HepG2 (cell line): ENCODE measurements at regions not wholly inside any gene's neighbourhood (a gene's known extent, or its start where the extent isn't known, plus 50 kb on each side); places are given as distances from the start of the nearest gene placed in this dataset.

ENCODE experiments used
- CBFB ChIP-seq: sonication (generic); formaldehyde crosslinking; IDR thresholded peaks from 2 replicates; pipeline ENCODE4 v1.4.0; 2020; ENCODE audit warnings: missing genetic modification reagents
- FOXJ3 ChIP-seq: sonication (generic); formaldehyde crosslinking; IDR thresholded peaks from 2 replicates; pipeline ENCODE4 v1.4.0; 2020; ENCODE audit warnings: missing genetic modification reagents, mild to moderate bottlenecking, borderline replicate concordance
- TAF15 ChIP-seq: fragments of 200-400 bp; formaldehyde crosslinking; IDR thresholded peaks from one replicate; pipeline ENCODE4 v1.6.1; 2018; ENCODE audit warnings: mild to moderate bottlenecking, low read depth, low read length; ENCODE audit not compliant: poor library complexity, severe bottlenecking
- ZBTB7A ChIP-seq: sonication (generic); formaldehyde crosslinking; IDR thresholded peaks from 2 replicates; pipeline ENCODE4 v1.8.0; 2022; ENCODE audit warnings: mild to moderate bottlenecking, missing genetic modification reagents
- ZNF768 ChIP-seq: sonication (generic); formaldehyde crosslinking; IDR thresholded peaks from 2 replicates; pipeline ENCODE4 v1.4.0; 2020; ENCODE audit warnings: missing genetic modification reagents
- TF ChIP-seq, protein P1 (sequence below): sonication (generic); formaldehyde crosslinking; IDR thresholded peaks from 2 replicates; pipeline ENCODE4 v1.4.0; 2020; ENCODE audit warnings: missing genetic modification reagents
- TF ChIP-seq, protein P2 (sequence below): sonication (generic); formaldehyde crosslinking; IDR thresholded peaks from 2 replicates; pipeline ENCODE4 v1.5.0; 2020; ENCODE audit warnings: mild to moderate bottlenecking, missing genetic modification reagents, moderate library complexity
- TF ChIP-seq, protein P3 (sequence below): sonication (generic); formaldehyde crosslinking; IDR thresholded peaks from 2 replicates; pipeline ENCODE4 v1.4.0; 2020; ENCODE audit warnings: missing genetic modification reagents
- TF ChIP-seq, protein P4 (sequence below): sonication (generic); formaldehyde crosslinking; IDR thresholded peaks from 2 replicates; pipeline ENCODE4 v1.4.0; 2020; ENCODE audit warnings: missing genetic modification reagents

DNA sequence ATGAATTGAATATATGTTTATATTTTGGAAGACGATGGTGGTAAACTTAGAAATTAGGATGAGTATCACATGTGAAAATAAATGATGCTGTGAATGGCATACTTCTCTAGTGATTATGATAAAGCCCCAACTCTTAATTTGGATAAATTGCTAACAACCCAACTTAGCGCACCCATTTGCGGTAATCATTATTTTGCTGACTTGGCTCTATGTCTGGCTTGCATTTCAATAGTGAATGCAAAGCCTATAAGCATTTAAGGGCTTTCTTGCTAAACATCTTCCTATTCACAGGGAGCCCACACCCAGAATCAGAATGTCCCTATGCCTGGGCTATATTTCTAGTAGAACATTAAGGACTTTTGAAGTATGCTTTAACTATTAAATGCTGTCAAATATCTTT lies 910.7 kb upstream of the FANCL start:
- TF ChIP-seq, protein P1, sequence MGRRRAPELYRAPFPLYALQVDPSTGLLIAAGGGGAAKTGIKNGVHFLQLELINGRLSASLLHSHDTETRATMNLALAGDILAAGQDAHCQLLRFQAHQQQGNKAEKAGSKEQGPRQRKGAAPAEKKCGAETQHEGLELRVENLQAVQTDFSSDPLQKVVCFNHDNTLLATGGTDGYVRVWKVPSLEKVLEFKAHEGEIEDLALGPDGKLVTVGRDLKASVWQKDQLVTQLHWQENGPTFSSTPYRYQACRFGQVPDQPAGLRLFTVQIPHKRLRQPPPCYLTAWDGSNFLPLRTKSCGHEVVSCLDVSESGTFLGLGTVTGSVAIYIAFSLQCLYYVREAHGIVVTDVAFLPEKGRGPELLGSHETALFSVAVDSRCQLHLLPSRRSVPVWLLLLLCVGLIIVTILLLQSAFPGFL: no peak
- no peak for TF ChIP-seq CBFB (CRISPR knock-in tag)
- no peak for TF ChIP-seq TAF15
- TF ChIP-seq ZNF768 (CRISPR knock-in tag): no peak
- TF ChIP-seq, protein P2, sequence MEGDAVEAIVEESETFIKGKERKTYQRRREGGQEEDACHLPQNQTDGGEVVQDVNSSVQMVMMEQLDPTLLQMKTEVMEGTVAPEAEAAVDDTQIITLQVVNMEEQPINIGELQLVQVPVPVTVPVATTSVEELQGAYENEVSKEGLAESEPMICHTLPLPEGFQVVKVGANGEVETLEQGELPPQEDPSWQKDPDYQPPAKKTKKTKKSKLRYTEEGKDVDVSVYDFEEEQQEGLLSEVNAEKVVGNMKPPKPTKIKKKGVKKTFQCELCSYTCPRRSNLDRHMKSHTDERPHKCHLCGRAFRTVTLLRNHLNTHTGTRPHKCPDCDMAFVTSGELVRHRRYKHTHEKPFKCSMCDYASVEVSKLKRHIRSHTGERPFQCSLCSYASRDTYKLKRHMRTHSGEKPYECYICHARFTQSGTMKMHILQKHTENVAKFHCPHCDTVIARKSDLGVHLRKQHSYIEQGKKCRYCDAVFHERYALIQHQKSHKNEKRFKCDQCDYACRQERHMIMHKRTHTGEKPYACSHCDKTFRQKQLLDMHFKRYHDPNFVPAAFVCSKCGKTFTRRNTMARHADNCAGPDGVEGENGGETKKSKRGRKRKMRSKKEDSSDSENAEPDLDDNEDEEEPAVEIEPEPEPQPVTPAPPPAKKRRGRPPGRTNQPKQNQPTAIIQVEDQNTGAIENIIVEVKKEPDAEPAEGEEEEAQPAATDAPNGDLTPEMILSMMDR (CRISPR knock-in tag): no peak
- TF ChIP-seq, protein P3, sequence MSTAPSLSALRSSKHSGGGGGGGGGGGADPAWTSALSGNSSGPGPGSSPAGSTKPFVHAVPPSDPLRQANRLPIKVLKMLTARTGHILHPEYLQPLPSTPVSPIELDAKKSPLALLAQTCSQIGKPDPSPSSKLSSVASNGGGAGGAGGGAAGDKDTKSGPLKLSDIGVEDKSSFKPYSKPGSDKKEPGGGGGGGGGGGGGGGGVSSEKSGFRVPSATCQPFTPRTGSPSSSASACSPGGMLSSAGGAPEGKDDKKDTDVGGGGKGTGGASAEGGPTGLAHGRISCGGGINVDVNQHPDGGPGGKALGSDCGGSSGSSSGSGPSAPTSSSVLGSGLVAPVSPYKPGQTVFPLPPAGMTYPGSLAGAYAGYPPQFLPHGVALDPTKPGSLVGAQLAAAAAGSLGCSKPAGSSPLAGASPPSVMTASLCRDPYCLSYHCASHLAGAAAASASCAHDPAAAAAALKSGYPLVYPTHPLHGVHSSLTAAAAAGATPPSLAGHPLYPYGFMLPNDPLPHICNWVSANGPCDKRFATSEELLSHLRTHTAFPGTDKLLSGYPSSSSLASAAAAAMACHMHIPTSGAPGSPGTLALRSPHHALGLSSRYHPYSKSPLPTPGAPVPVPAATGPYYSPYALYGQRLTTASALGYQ (CRISPR knock-in tag): no peak
- TF ChIP-seq, protein P4, sequence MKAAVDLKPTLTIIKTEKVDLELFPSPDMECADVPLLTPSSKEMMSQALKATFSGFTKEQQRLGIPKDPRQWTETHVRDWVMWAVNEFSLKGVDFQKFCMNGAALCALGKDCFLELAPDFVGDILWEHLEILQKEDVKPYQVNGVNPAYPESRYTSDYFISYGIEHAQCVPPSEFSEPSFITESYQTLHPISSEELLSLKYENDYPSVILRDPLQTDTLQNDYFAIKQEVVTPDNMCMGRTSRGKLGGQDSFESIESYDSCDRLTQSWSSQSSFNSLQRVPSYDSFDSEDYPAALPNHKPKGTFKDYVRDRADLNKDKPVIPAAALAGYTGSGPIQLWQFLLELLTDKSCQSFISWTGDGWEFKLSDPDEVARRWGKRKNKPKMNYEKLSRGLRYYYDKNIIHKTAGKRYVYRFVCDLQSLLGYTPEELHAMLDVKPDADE (CRISPR knock-in tag): no peak
- TF ChIP-seq ZBTB7A: no peak
- no peak for TF ChIP-seq FOXJ3 (CRISPR knock-in tag)
